HepG2 (cell line): ENCODE measurements at regions not wholly inside any gene's neighbourhood (a gene's known extent, or its start where the extent isn't known, plus 50 kb on each side); places are given as distances from the start of the nearest gene placed in this dataset.

ENCODE experiments used
- NR3C1 ChIP-seq: sonication (generic); formaldehyde crosslinking; IDR thresholded peaks from 2 replicates; pipeline ENCODE4 v1.4.0; 2020; ENCODE audit warnings: missing genetic modification reagents
- POLR2AphosphoS5 ChIP-seq: IDR thresholded peaks from 2 replicates; pipeline ENCODE4 v1.6.1; 2012; ENCODE audit warnings: low read depth, low read length
- REPIN1 ChIP-seq: sonication (generic); formaldehyde crosslinking; IDR thresholded peaks from 2 replicates; pipeline ENCODE4 v1.8.0; 2022; ENCODE audit warnings: missing genetic modification reagents, low read depth, mild to moderate bottlenecking, borderline replicate concordance
- SP140L ChIP-seq: sonication (generic); formaldehyde crosslinking; IDR thresholded peaks from 2 replicates; pipeline ENCODE4 v1.4.0; 2020; ENCODE audit warnings: missing genetic modification reagents, borderline replicate concordance
- ZNF501 ChIP-seq: sonication (generic); formaldehyde crosslinking; IDR thresholded peaks from 2 replicates; pipeline ENCODE4 v1.5.1; 2020; ENCODE audit warnings: mild to moderate bottlenecking, moderate library complexity, missing genetic modification reagents
- ZNF629 ChIP-seq: sonication (generic); formaldehyde crosslinking; conservative IDR thresholded peaks from 2 replicates; pipeline ENCODE4 v1.5.0; 2020; ENCODE audit warnings: missing genetic modification reagents
- ZNF772 ChIP-seq: sonication (generic); formaldehyde crosslinking; IDR thresholded peaks from 2 replicates; pipeline ENCODE4 v1.5.0; 2020; ENCODE audit warnings: mild to moderate bottlenecking, missing genetic modification reagents
- TF ChIP-seq, protein P1 (sequence below): sonication (generic); formaldehyde crosslinking; IDR thresholded peaks from 2 replicates; pipeline ENCODE4 v1.4.0; 2020; ENCODE audit warnings: missing genetic modification reagents, borderline replicate concordance
- TF ChIP-seq, protein P2 (sequence below): sonication (generic); formaldehyde crosslinking; IDR thresholded peaks from 2 replicates; pipeline ENCODE4; 2020; ENCODE audit warnings: missing genetic modification reagents, mild to moderate bottlenecking, borderline replicate concordance

DNA sequence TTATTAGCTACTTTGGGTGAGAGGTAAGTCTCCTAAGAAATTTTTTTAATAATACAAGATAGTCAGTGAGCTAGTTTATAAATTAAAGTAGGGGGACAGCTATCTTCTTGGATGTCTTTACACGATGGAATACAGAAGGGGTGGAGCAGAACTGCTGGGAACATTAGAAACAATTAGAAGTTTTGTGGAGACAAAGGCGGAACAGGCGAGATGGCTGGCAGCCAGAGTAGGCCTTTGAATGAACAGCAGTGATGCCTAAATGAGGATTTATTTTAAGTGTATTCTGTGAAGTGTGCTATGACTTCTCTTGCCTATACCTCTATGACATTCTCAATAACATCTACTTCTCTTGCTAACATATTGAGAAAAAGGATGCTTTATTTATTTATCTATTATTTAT is 1345.3 kb upstream of the SEL1L start (continued):
- TF ChIP-seq, protein P1, sequence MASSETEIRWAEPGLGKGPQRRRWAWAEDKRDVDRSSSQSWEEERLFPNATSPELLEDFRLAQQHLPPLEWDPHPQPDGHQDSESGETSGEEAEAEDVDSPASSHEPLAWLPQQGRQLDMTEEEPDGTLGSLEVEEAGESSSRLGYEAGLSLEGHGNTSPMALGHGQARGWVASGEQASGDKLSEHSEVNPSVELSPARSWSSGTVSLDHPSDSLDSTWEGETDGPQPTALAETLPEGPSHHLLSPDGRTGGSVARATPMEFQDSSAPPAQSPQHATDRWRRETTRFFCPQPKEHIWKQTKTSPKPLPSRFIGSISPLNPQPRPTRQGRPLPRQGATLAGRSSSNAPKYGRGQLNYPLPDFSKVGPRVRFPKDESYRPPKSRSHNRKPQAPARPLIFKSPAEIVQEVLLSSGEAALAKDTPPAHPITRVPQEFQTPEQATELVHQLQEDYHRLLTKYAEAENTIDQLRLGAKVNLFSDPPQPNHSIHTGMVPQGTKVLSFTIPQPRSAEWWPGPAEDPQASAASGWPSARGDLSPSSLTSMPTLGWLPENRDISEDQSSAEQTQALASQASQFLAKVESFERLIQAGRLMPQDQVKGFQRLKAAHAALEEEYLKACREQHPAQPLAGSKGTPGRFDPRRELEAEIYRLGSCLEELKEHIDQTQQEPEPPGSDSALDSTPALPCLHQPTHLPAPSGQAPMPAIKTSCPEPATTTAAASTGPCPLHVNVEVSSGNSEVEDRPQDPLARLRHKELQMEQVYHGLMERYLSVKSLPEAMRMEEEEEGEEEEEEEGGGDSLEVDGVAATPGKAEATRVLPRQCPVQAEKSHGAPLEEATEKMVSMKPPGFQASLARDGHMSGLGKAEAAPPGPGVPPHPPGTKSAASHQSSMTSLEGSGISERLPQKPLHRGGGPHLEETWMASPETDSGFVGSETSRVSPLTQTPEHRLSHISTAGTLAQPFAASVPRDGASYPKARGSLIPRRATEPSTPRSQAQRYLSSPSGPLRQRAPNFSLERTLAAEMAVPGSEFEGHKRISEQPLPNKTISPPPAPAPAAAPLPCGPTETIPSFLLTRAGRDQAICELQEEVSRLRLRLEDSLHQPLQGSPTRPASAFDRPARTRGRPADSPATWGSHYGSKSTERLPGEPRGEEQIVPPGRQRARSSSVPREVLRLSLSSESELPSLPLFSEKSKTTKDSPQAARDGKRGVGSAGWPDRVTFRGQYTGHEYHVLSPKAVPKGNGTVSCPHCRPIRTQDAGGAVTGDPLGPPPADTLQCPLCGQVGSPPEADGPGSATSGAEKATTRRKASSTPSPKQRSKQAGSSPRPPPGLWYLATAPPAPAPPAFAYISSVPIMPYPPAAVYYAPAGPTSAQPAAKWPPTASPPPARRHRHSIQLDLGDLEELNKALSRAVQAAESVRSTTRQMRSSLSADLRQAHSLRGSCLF (CRISPR knock-in tag) = no peak
- TF ChIP-seq ZNF772 (CRISPR knock-in tag) (no peak), ZNF629 (no peak), POLR2AphosphoS5 (no peak), REPIN1 (no peak), ZNF501 (CRISPR knock-in tag) (no peak), NR3C1 (CRISPR knock-in tag) (no peak), SP140L (CRISPR knock-in tag) (no peak)
- TF ChIP-seq, protein P2, sequence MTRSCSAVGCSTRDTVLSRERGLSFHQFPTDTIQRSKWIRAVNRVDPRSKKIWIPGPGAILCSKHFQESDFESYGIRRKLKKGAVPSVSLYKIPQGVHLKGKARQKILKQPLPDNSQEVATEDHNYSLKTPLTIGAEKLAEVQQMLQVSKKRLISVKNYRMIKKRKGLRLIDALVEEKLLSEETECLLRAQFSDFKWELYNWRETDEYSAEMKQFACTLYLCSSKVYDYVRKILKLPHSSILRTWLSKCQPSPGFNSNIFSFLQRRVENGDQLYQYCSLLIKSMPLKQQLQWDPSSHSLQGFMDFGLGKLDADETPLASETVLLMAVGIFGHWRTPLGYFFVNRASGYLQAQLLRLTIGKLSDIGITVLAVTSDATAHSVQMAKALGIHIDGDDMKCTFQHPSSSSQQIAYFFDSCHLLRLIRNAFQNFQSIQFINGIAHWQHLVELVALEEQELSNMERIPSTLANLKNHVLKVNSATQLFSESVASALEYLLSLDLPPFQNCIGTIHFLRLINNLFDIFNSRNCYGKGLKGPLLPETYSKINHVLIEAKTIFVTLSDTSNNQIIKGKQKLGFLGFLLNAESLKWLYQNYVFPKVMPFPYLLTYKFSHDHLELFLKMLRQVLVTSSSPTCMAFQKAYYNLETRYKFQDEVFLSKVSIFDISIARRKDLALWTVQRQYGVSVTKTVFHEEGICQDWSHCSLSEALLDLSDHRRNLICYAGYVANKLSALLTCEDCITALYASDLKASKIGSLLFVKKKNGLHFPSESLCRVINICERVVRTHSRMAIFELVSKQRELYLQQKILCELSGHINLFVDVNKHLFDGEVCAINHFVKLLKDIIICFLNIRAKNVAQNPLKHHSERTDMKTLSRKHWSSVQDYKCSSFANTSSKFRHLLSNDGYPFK = no peak
